HG03565 (cell line): ENCODE measurements at regions not wholly inside any gene's neighbourhood (a gene's known extent, or its start where the extent isn't known, plus 50 kb on each side); places are given as distances from the start of the nearest gene placed in this dataset.
"Not testable (repeated sequence)": the region's sequence is repeated elsewhere in the genome, so short reads cannot be mapped to it uniquely, and the experiment has no call there.

ENCODE experiments used
- ATAC-seq: cut with Tn5 transposase; IDR thresholded peaks from one replicate; pipeline ENCODE4 v1.9.1; 2021; ENCODE audit warnings: mild to moderate bottlenecking, moderate library complexity; ENCODE audit not compliant: unreplicated experiment

DNA sequence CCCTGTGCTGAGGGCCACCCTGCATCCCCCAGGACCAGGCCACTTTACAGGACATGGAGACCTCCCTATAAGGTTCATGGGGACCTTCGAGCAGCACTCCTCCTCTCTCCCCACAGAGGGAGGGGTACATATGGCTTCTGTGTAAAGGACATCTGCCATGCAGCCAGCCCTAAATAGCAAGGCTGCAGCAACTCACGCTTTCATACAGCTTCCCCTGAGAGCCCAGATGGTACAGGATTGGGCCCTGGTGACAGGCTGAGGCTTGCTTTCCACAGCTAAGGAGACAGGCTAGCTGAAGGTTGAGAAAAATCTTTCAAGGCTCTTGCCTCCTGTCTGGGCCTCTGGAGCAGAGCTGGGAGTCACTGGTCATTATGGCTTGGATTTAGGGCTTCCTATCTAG lies 147.0 kb upstream of the ZNF366 start:
- no peak for ATAC-seq

GRCh38 chr5:72653586-72653985 lies 146.4 kb upstream of the ZNF366 start:
- ATAC-seq = no peak

- no peak for ATAC-seq
Observed at GRCh38 chr5:72651779-72652178, 144.6 kb upstream of the ZNF366 start.

GRCh38 chr5:72651109-72651508 lies 143.9 kb upstream of the ZNF366 start:
- no peak for ATAC-seq

DNA sequence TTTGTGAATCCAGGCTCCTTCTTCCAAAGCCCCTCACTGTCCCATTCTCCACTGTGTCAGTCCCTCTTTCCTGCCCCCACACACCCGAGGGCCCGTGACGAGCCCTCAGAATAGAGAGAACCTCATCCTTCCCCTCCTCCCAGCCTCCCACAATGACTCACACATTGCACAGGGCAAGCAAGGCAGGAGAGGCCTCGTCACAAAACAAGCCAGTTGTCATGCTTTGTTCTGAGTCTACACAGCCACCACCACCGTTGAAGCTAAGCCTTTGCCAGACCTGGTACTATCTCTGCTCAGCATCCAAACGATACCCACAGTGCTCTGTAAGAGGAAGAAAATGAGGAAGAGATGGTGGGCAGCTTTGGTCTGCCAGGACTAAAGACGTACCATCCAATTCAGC lies 142.2 kb upstream of the ZNF366 start:
- no peak for ATAC-seq

DNA sequence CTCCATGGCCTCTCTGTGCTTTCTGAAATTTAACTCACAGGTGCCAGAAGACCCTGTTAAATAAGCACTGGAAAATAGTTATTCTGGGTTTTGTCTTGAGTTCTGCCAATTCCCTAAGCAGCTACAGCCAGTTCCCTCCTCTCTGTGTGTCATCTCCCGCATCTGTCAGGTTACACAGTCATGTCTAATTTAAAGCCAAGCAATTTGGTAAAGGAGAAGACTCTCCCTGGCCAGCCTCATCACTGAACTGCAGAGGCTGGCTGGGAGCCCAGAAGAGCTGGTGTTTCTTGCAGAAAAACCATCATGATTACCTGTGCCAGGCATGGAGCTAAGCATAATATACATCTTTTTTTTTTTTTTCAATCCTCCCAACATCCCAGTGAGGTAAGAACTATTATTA lies 141.3 kb upstream of the ZNF366 start:
- no peak for ATAC-seq

DNA sequence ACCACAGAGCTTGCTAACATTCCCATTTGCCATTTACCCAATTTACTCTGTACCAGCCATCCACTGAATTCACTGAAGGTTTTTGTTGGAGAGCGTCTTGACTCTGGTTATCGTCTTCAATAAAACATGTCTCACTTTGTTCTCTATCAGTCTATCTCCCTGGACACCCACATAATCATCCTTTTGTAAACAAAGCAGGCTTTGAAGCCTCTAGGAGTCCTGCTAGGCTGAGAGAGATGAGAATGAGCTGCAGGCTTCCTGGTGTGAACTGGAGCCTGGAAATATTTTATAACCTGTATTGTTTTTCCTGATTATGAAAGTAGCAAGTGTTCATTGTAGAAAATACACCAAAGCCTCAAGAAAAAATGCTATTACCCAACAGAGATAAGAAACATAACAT lies 140.6 kb upstream of the ZNF366 start:
- no peak for ATAC-seq

DNA sequence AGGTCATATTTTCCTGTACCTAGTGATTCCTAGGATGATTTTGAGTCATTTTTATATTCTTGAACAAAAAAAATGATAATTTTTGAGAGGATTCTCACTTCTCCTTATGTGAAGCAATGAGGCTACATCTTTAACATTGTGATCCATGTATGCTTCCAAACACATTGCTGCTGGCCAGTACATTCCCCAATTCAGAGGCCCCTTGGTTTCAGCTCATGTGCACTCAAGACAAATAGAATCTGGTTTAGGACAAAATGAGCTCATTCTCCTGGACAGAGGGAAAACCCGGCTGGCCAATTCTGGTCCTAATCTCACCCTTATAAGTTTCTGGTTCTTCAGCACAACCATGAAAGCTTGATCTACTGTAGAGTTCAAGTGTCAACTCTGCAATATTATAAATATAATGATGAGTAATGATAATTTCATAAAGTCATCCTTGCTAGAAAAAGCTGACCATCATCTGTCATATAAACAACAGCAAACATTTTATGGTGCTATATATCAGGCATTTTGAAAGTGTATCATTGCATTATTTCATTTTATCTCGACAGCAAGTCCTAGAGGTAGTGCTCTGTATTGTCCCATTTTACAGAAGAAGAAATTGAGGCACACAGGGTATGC lies 139.1 kb upstream of the ZNF366 start:
- ATAC-seq = no peak

GRCh38 chr5:72645064-72645846 lies 138.0 kb upstream of the ZNF366 start:
- no peak for ATAC-seq

DNA sequence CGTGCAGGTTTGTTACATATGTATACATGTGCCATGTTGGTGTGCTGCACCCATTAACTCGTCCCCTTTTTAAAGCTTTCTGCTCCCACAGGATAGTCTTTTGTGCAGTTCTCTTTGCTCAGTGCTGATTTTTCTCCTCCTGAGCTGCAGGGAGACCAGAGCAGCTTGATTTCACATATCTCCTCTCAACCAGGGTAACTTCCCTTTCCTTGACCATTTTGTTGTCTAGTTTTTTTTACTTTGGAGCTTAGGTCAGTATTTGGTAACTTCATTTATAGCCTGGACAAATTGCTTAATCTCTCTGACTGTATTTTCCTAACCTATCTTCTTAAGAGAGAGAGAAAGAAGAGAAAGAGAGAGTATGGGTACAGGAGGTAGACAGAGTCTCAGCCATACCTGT lies 137.1 kb upstream of the ZNF366 start:
- no peak for ATAC-seq

- no peak for ATAC-seq
Observed at GRCh38 chr5:72641164-72641563, 134.0 kb upstream of the ZNF366 start.

DNA sequence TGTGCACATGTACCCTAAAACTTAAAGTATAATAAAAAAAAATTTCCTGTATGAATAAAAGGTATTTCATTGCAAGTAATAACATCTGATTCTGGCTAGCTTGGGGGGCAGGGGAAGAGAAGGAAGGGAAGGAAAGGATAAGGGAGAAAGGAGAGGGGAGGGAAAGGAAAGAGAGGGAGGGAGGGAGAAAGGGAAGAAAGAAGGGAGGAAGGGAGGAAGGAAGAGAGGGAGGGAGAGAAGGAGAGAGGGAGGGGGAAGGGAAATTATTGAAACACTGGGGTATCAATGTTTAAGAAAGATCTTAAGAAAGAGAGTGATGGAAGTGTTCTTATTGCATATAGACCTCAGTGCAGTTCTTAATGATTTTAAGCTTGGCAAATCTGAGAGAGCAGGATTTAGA lies 129.8 kb upstream of the ZNF366 start:
- ATAC-seq = no peak

DNA sequence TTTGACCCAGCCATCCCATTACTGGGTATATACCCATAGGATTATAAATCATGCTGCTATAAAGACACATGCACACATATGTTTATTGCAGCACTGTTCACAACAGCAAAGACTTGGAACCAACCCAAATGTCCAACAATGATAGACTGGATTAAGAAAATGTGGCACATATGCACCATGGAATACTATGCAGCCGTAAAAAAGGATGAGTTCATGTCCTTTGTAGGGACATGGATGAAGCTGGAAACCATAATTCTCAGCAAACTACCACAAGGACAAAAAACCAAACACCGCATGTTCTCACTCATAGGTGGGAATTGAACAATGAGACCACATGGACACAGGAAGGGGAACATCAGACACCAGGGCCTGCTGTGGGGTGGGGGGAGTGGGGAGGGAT lies 129.4 kb upstream of the ZNF366 start:
- not testable (repeated sequence) for ATAC-seq

GRCh38 chr5:72634444-72634843 lies 127.2 kb upstream of the ZNF366 start:
- no peak for ATAC-seq

DNA sequence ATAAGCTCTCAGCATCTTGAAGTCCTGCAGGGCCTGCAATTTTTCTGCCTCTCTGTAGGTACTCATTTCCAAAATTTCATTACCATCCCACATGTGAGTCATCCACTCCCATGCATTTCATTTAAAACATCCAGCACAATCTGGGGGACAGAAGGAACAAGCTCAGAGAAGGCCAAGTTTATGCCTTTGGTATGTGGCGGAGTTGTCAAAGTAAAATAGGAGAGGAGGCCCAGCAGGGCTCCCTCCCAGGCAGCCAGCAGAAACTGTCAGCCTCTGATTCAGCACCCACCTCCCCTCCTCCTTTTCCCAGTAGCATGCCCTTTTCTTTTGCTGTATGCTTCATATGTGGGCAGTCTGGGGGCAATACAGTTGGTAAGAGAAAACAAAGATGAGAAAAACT lies 126.4 kb upstream of the ZNF366 start:
- no peak for ATAC-seq

GRCh38 chr5:72633041-72633445 lies 125.8 kb upstream of the ZNF366 start:
- no peak for ATAC-seq

- ATAC-seq = no peak
Observed at GRCh38 chr5:72630721-72631120, 123.5 kb upstream of the ZNF366 start.

DNA sequence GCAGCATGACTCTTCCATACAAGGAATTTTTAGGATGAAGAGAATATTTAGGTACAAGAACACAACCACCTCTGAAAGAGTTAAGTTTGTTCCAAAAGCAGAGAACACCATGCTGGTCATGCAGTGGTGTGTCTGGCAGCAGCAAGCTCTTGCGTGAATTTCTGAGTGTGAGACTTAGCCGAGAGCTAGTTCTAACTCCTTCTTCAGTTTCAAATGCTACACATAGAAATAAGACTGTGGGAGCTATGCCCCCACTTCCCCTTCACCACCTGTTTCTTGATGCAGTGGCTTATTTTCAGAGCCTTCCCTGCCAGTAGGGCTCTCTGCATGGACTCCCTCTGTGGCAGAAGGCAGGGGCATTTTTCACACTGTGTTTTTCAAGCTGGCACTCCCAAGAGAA lies 122.9 kb upstream of the ZNF366 start:
- ATAC-seq = no peak

GRCh38 chr5:72628771-72629371 lies 121.7 kb upstream of the ZNF366 start:
- ATAC-seq = no peak

GRCh38 chr5:72625332-72625731 lies 118.1 kb upstream of the ZNF366 start:
- no peak for ATAC-seq

DNA sequence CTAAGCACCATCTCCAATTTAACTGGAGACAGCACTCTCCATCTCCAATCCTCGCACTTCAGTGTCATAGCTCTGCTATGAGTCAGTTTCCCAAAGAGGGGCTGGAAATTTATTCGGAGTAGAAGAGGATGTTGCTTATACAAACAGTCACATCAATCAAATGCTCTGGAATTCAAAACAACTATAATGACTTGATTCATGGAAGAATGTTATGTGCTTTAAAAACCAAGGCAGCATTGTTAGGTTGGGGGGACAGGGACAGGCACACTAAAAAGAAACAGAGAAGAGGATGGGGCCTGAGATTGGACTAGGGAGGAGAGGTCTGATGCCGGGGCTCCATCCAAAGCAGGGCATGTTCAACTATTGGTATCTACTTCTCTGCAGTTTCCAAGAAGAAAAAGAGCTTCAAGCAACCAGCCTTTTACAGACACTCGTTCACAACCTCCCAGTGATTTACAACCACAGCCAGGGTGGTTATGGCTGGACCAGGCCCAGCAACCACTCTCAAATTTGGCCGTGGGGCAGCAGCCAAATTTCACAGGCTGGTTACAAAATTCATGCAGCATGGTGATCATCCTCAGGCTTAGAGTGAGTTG lies 117.5 kb upstream of the ZNF366 start:
- no peak for ATAC-seq

DNA sequence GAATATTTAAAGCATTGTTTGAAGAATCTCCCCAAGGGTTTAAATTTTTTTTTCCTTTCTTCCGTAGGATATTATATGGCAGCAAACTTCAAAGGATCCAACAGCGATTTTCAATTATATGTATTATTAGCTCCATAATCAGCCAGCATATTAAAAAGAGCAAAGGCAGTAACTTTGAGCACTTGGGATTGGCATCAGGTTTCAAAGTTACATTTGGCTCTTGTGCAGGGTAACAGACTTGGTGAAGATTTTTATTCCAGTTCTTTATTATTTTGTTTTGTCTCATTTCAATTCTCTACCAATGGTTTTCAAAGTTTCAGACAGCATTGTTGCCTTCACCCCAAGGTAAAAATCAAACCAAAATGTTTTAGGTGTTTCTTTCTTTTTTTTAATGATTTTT lies 116.7 kb upstream of the ZNF366 start:
- no peak for ATAC-seq
